NCI-H187 treated with DMSO at 0.1 percent for 48 hours (cell line): ENCODE measurements at regions not wholly inside any gene's neighbourhood (a gene's known extent, or its start where the extent isn't known, plus 50 kb on each side); places are given as distances from the start of the nearest gene placed in this dataset.

Experiments used
- DNase-seq: peaks from one replicate; lab custom pipeline; 2025; lab: John Stamatoyannopoulos, UW

- no peak for DNase-seq
Measured at GRCh38 chr10:131690805-131691239, 210.0 kb upstream of the PPP2R2D start.

GRCh38 chr10:131691481-131692090 is 209.2 kb upstream of the PPP2R2D start:
- no peak for DNase-seq

- DNase-seq = no peak
Measured at GRCh38 chr10:131692176-131692575, 208.6 kb upstream of the PPP2R2D start.

GRCh38 chr10:131692686-131693334 is 208.0 kb upstream of the PPP2R2D start:
- DNase-seq = no peak

- no peak for DNase-seq
Measured at GRCh38 chr10:131693766-131694165, 207.0 kb upstream of the PPP2R2D start.

GRCh38 chr10:131694168-131694780 is 206.5 kb upstream of the PPP2R2D start:
- DNase-seq = no peak

GRCh38 chr10:131694781-131695495 is 205.9 kb upstream of the PPP2R2D start:
- DNase-seq = no peak

GRCh38 chr10:131695496-131696165 is 205.2 kb upstream of the PPP2R2D start:
- DNase-seq = no peak

GRCh38 chr10:131697476-131698128 is 203.2 kb upstream of the PPP2R2D start:
- DNase-seq = no peak

DNA sequence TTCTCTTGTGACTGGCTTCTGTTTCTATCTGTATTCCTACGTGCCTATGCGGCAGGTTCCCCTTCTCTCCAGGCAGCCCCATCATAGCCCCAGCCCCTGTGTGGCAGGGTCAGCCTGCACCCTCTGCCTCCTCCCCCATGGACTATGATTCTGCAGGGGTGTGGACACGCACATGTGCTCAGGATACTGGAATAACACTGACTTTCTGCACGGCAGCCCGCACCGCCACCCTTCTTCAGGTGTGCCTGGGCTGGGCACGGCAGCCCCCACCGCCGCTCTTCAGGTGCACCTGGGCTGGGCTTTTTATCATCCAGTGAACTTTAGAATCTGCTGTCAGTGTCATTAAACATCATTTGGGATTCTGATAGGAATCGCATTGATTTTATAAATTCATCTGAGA is 202.6 kb upstream of the PPP2R2D start:
- no peak for DNase-seq

GRCh38 chr10:131698986-131699385 is 201.8 kb upstream of the PPP2R2D start:
- no peak for DNase-seq

DNA sequence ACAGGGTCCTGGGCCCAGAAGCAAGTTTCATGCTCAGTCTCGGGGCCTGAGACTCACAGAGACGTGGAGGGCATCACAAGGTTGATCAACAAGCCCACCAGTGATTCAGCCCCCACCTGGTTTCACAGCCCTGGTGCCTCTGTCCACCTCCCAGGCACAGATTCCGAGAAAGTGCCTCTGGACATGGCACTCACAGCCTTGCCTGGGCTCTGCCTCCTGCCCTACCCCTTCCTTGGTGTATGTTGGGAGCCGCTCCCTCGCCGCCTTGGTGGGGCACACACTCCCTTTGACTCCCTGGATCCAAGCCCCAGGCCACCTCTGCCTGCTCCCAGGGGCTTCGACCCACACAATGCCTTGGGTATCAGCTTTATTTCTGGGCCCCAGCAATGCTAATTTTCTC is 200.8 kb upstream of the PPP2R2D start:
- no peak for DNase-seq

GRCh38 chr10:131700506-131700905 is 200.3 kb upstream of the PPP2R2D start:
- DNase-seq = no peak

- no peak for DNase-seq
Measured at GRCh38 chr10:131701131-131701947, 199.5 kb upstream of the PPP2R2D start.

- DNase-seq = no peak
Measured at GRCh38 chr10:131702531-131703356, 198.1 kb upstream of the PPP2R2D start.

DNA sequence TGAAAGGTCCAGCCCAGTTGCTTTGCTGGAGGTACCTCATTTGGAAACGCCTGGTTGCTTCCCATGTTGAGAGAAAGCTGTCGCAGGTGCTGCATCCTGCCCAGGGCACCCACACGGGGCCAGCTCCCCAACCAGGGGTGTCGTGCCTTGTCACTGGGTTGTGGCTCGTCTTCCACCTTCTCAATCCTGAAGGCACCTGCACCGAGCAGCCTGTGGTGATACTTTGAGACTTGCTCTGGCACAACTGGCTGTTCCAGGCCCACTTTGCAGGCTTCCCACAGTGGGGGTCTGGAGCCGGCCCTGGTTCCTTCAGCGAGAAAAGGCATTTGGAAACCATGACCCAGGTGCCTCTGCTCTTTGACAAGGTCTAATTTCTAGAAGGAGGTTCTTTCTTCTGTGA is 197.3 kb upstream of the PPP2R2D start:
- DNase-seq = no peak

DNA sequence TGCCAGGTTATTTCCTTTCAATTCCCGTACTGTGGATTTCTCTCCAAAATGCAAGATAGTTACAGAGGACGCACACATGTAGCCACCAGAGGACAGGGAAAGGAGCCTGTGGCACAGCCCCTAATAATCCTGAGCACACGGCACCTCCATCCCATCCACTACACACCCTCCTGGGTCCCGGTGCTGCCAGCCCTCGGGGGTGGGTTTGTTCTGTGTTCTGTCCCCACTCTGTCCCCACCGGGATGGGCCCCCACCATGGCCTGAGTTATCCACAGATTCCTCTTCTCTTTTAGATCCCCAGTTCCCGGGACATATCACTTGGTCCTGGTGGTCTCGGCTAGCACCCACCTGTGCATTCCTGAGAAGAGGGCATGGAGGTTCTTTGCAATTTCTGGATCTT is 196.9 kb upstream of the PPP2R2D start:
- no peak for DNase-seq

DNA sequence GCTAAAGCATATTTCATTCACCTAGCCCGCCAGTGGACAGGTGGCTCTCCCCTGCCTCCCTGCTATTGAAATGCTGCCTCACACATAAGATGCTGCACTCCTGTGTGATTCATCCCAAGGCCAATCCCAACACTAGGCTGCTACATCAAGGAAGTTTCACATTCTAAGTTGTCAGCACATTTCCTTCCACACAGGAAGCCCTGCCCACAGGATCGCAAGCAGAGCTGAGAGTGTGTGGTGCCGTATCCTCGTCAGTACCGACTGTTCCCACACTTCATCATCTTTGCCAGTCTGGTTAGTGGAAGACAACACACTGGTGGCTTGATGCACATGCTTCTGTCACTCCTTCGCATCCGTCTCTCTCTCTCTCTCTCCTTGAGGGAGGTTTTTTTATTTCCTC is 194.3 kb upstream of the PPP2R2D start:
- DNase-seq = no peak

DNA sequence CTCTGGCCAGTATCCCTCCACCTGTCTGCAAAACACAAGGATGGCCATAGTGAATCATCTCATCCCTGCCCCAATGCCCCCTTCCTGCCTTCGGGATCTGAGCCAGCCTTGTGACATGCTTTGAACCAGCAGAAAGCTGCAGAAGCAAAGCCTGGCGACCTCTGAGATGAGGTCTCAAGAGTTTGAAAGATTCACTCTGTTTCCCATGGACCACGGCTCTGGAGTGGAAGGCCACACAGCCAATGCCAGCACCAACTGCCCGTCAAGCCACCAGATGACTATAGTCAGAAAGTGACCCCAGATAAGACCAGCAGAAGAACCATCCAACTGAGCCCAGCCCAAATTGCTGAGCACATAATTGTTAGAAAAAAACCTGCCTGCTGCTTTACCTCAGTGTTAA is 193.9 kb upstream of the PPP2R2D start:
- no peak for DNase-seq
